GM23248 (cell line): ENCODE measurements at regions not wholly inside any gene's neighbourhood (a gene's known extent, or its start where the extent isn't known, plus 50 kb on each side); places are given as distances from the start of the nearest gene placed in this dataset.
A peak's percentile ranks its signal among the peaks of the same experiment; 100 is the strongest.

Experiments used
- DNase-seq: peaks from one replicate; pipeline ENCODE4 v3.0.0-alpha.2; 2015
- H2AFZ ChIP-seq: fragments of 200-600 bp; sonication (generic); 2 replicates; pipeline ENCODE4 v1.6.1; 2016; ENCODE audit warnings: antibody characterized with exemption
- H3F3A ChIP-seq: fragments of 200-600 bp; sonication (generic); 2 replicates; pipeline ENCODE4 v1.6.1; 2016; ENCODE audit warnings: mild to moderate bottlenecking, antibody characterized with exemption, mixed run types; ENCODE audit not compliant: insufficient read depth
- H3K27ac ChIP-seq: fragments of 200-600 bp; sonication (generic); 2 replicates; pipeline ENCODE4 v1.5.1; 2016; ENCODE audit warnings: mild to moderate bottlenecking
- H3K27me3 ChIP-seq: fragments of 200-600 bp; sonication (generic); replicated peaks from 2 replicates; pipeline ENCODE4 v1.6.1; 2016; ENCODE audit warnings: mild to moderate bottlenecking; ENCODE audit not compliant: insufficient read depth
- H3K36me3 ChIP-seq: fragments of 200-600 bp; sonication (generic); 2 replicates; pipeline ENCODE4 v1.6.1; 2016; ENCODE audit warnings: low read depth, mild to moderate bottlenecking
- H3K4me1 ChIP-seq: fragments of 200-600 bp; sonication (generic); 2 replicates; pipeline ENCODE4 v1.6.1; 2016; ENCODE audit warnings: mild to moderate bottlenecking; ENCODE audit not compliant: insufficient read depth
- H3K4me2 ChIP-seq: fragments of 200-600 bp; sonication (generic); one replicate; pipeline ENCODE4 v1.6.1; 2016; ENCODE audit warnings: mild to moderate bottlenecking; ENCODE audit not compliant: unreplicated experiment
- H3K4me3 ChIP-seq: fragments of 200-600 bp; sonication (generic); 2 replicates; pipeline ENCODE4 v1.5.1; 2016; ENCODE audit warnings: mild to moderate bottlenecking
- H3K79me2 ChIP-seq: fragments of 200-600 bp; sonication (generic); 2 replicates; pipeline ENCODE4 v1.6.1; 2016; ENCODE audit warnings: mild to moderate bottlenecking; ENCODE audit not compliant: insufficient read depth
- H3K9ac ChIP-seq: fragments of 200-600 bp; sonication (generic); 2 replicates; pipeline ENCODE4 v1.6.1; 2016; ENCODE audit warnings: mild to moderate bottlenecking
- H3K9me2 ChIP-seq: fragments of 200-600 bp; sonication (generic); 2 replicates; pipeline ENCODE4 v1.6.1; 2016; ENCODE audit warnings: mixed run types, mild to moderate bottlenecking, moderate library complexity; ENCODE audit not compliant: insufficient read depth
- H3K9me3 ChIP-seq: fragments of 200-600 bp; sonication (generic); one replicate; pipeline ENCODE4 v1.6.1; 2017; ENCODE audit warnings: low read depth
- H4K20me1 ChIP-seq: fragments of 200-600 bp; sonication (generic); 2 replicates; pipeline ENCODE4 v1.6.0; 2016; ENCODE audit not compliant: insufficient read depth
- EZH2 ChIP-seq: fragments of 200-600 bp; sonication (generic); IDR thresholded peaks from 2 replicates; pipeline ENCODE4 v1.6.1; 2018; ENCODE audit warnings: antibody characterized with exemption, mild to moderate bottlenecking; ENCODE audit not compliant: insufficient read depth, poor library complexity, severe bottlenecking
- EZH2phosphoT487 ChIP-seq: fragments of 200-600 bp; sonication (generic); IDR thresholded peaks from 2 replicates; pipeline ENCODE4 v1.6.1; 2018; ENCODE audit warnings: antibody characterized with exemption, moderate library complexity, mild to moderate bottlenecking, low read depth; ENCODE audit not compliant: insufficient read depth
- WGBS, 2 experiments: methylation state at CpG; one replicate each; pipeline ENCODE4 v1.1.6; 2015 to 2017; ENCODE audit warnings: low lambda C conversion rate in 2 of 2, low coverage in 1 of 2; ENCODE audit errors: missing lambda C conversion rate in 2 of 2; 5-methylcytosine and 5-hydroxymethylcytosine counted together
- in situ Hi-C: fragments of 300-500 bp; cut with MboI; formaldehyde crosslinking; loops from 2 replicates; pipeline ENCODE4 v1.15.0; 2020

DNA sequence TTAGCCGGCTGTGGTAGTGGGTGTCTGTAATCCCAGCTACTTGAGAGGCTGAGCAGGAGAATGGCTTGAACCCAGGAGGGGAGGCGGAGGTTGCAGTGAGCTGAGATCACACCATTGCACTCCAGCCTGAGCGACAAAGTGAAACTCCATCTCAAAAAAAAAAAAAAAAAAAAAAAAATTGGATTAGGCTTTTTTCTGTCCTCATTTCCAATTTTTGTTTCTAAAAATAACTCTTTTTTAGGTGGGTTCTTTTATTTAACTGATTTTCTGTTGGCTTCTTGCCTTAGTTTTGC lies 863.7 kb downstream of the LRFN5 start:
- Histone ChIP-seq H3F3A (no peaks in the 10 kb centered on the region), H2AFZ (peak overlapping the region; percentile 47), H3K9ac (no peak overlapping the region), H3K27ac (no peak overlapping the region), H3K4me3 (no peak overlapping the region), H3K27me3 (no peaks in the 10 kb centered on the region), H4K20me1 (no peaks in the 10 kb centered on the region), H3K4me1 (peaks cover 8% of the 10 kb centered on the region; the same call in 1 of the 2 replicates), H3K9me3 (no peaks in the 10 kb centered on the region), H3K79me2 (no peaks in the 10 kb centered on the region), H3K36me3 (no peaks in the 10 kb centered on the region), H3K9me2 (no peaks in the 10 kb centered on the region), H3K4me2 (no peak overlapping the region)
- no peak for DNase-seq
- in situ Hi-C loops: no loop called here
- no peak for TF ChIP-seq EZH2phosphoT487
- TF ChIP-seq EZH2: no peak
- WGBS, 2 experiments: 62 to 72% methylated on average over 3 of the region's 3 CpGs

DNA sequence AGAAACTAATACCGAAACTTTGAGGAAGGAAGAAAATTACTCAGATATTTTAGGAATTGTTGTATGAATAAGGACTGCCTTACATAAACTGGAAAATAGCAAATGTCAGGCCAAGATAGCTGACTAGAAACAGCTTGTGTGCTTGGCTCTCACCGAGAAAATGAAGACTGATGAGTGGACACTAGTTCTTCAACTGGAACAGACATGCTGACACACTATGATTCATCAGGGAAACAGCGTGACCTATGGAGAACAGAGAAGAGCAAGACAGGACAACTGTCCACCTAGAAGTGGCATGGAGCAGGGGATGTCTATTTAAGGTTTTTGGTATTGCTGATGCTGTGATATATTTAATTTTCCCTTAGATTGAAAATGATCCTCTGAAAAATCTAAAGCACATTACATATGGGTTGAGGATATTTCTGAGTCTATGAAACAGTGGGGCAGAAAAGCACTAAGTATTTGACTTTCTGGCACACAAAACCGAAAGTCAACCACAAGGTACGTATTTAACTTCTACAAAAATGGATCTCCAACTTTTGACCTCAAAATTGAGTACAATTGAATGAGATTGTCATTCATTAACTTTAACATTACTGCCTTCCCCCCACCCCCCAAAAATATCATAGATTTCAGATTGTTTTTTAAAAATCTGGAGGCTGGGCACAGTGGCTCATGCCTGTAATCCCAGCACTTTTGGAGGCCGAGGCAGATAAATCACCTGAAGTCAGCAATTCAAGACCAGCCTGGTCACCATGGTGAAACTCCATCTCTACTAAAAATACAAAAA lies 863.2 kb downstream of the LRFN5 start:
- peak overlapping the region; percentile 47 for H3K4me2 ChIP-seq
- peak; percentile 57 for DNase-seq
- H3K9me3 ChIP-seq: no peaks in the 10 kb centered on the region
- no peaks in the 10 kb centered on the region for H3K79me2 ChIP-seq
- H3K9ac ChIP-seq: no peak overlapping the region
- WGBS, 2 experiments: 21 to 22% methylated on average over 6 of the region's 6 CpGs
- H2AFZ ChIP-seq: peak overlapping the region; percentile 47
- H3K27ac ChIP-seq: no peak overlapping the region
- H3F3A ChIP-seq: no peaks in the 10 kb centered on the region
- peak overlapping the region; percentile 44 for H3K4me3 ChIP-seq
- H3K9me2 ChIP-seq: no peaks in the 10 kb centered on the region
- H3K4me1 ChIP-seq: peaks cover 8% of the 10 kb centered on the region; the same call in 1 of the 2 replicates
- H4K20me1 ChIP-seq: no peaks in the 10 kb centered on the region
- no peaks in the 10 kb centered on the region for H3K36me3 ChIP-seq
- in situ Hi-C loops: no loop called here
- TF ChIP-seq EZH2phosphoT487 (no peak), EZH2 (no peak)
- H3K27me3 ChIP-seq: no peaks in the 10 kb centered on the region

DNA sequence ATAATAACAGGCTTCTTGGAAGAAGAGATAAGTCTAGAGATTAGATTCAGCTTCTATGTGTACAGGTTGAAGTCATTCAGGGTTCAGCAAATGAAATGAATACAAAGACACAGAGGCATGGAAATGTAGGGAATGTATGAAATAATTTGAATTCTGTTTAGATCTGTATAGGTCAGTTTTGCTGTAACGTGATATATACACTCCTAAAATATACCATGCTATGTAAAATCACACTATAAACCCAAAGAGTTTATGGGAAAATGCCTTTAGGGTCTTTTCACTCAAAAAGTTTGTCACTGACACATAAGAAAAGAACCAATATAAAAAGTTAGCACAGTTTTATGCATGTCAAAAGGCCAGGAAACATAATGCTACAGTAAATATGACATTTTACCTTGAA lies 854.0 kb downstream of the LRFN5 start:
- Histone ChIP-seq H3K79me2 (no peaks in the 10 kb centered on the region), H3K4me1 (no peaks in the 10 kb centered on the region), H3K4me3 (no peak overlapping the region), H3K4me2 (no peak overlapping the region), H3K36me3 (no peaks in the 10 kb centered on the region), H4K20me1 (no peaks in the 10 kb centered on the region), H3K27ac (no peak overlapping the region), H2AFZ (no peak overlapping the region), H3F3A (no peaks in the 10 kb centered on the region), H3K9me2 (no peaks in the 10 kb centered on the region), H3K9me3 (no peaks in the 10 kb centered on the region), H3K9ac (no peak overlapping the region), H3K27me3 (no peaks in the 10 kb centered on the region)
- in situ Hi-C loops: no loop called here
- no peak for DNase-seq
- WGBS, 2 experiments: 17 to 58% methylated on average over 1 of the region's 1 CpG
- no peak for TF ChIP-seq EZH2phosphoT487
- TF ChIP-seq EZH2: no peak

DNA sequence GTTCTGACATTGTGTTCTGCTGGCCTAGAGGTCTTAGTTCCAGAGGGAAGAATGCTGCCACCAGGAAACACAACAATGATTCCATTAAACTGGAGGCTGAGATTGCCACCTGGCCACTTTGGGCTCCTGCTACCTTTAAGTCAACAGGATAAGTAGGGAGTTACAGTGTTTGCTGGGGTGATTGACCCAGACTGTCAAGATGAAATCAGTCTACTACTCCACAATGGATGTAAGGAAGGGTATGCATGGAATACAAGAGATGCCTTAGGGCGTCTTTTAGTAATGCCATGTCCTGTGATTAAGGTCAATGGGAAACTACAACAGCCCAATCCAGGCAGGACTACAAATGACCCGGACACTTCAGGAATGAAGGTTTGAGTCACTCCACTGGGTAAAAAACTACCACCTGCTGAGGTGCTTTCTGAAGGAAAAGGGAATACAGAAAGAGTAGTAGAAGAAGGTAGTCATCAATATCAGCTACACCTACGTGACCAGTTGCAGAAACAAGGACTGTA lies 852.6 kb downstream of the LRFN5 start:
- Histone ChIP-seq H3K4me2 (no peak overlapping the region), H3K9me3 (no peaks in the 10 kb centered on the region), H3K4me3 (no peak overlapping the region), H3K9me2 (no peaks in the 10 kb centered on the region), H2AFZ (no peak overlapping the region), H3F3A (no peaks in the 10 kb centered on the region), H3K79me2 (no peaks in the 10 kb centered on the region), H4K20me1 (no peaks in the 10 kb centered on the region), H3K27ac (no peak overlapping the region), H3K27me3 (no peaks in the 10 kb centered on the region), H3K36me3 (no peaks in the 10 kb centered on the region), H3K4me1 (no peaks in the 10 kb centered on the region), H3K9ac (no peak overlapping the region)
- no peak for DNase-seq
- in situ Hi-C loops: no loop called here
- no peak for TF ChIP-seq EZH2phosphoT487
- TF ChIP-seq EZH2: no peak
- WGBS, 2 experiments: 56 to 60% methylated on average over 3 of the region's 3 CpGs
